H1 (cell line): ENCODE measurements at regions not wholly inside any gene's neighbourhood (a gene's known extent, or its start where the extent isn't known, plus 50 kb on each side); places are given as distances from the start of the nearest gene placed in this dataset.

ENCODE experiments used
- CTCF ChIA-PET: fragments of 300-600 bp; sonication (Branson Sonifier 250); formaldehyde crosslinking; loops from one replicate; lab custom pipeline; 2021; ENCODE audit not compliant: partially characterized antibody; lab: Charles Lee
- POLR2A ChIA-PET: fragments of 300-600 bp; sonication (Branson Sonifier 250); formaldehyde crosslinking; loops from one replicate; lab custom pipeline; 2021; ENCODE audit warnings: inconsistent platforms; ENCODE audit not compliant: partially characterized antibody; lab: Charles Lee
- DNase-seq, 2 experiments: peaks; one replicate each; pipeline versions ENCODE4 v3.0.0 to v3.0.0-alpha.2; 2010 to 2022; ENCODE audit warnings: low spot score in 2 of 2, low read depth in 1 of 2, mixed read lengths in 1 of 2
- FAIRE-seq: peaks from 2 replicates; lab custom pipeline; 2011; peaks lifted over from hg19 to GRCh38; lab: Jason Lieb, UNC
- H2AFZ ChIP-seq: 2 replicates; pipeline ENCODE4 v1.8.1; 2012; ENCODE audit warnings: low read length, inconsistent platforms
- H2AK5ac ChIP-seq: 2 replicates; pipeline ENCODE4 v1.6.1; 2013; ENCODE audit warnings: low read depth, low read length
- H2BK120ac ChIP-seq: replicated peaks from 2 replicates; pipeline ENCODE3; 2013; ENCODE audit warnings: low read depth, low read length, inconsistent platforms
- H2BK12ac ChIP-seq: 2 replicates; pipeline ENCODE4 v1.6.1; 2013; ENCODE audit warnings: low read depth, low read length
- H2BK15ac ChIP-seq: 2 replicates; pipeline ENCODE4 v1.6.1; 2013; ENCODE audit warnings: low read length
- H2BK20ac ChIP-seq: 2 replicates; pipeline ENCODE4 v1.6.1; 2013; ENCODE audit warnings: low read length
- H2BK5ac ChIP-seq: 2 replicates; pipeline ENCODE4 v1.6.1; 2013; ENCODE audit warnings: low read depth, low read length
- H3K14ac ChIP-seq: 2 replicates; pipeline ENCODE4 v1.6.1; 2013; ENCODE audit warnings: inconsistent platforms; ENCODE audit not compliant: insufficient read length
- H3K18ac ChIP-seq: 2 replicates; pipeline ENCODE4 v1.6.1; 2013; ENCODE audit warnings: low read length; ENCODE audit errors: extremely low read depth
- H3K23ac ChIP-seq: 2 replicates; pipeline ENCODE4 v1.6.1; 2013; ENCODE audit warnings: inconsistent platforms; ENCODE audit not compliant: insufficient read length
- H3K23me2 ChIP-seq: 2 replicates; pipeline ENCODE4 v1.6.1; 2013; ENCODE audit warnings: low read depth, low read length
- H3K27ac ChIP-seq: 2 replicates; pipeline ENCODE4 v1.6.1; 2011; ENCODE audit warnings: low read depth, low read length, inconsistent platforms
- H3K27me3 ChIP-seq, 4 experiments: replicated peaks in 1 of 4; 1 replicate in 1 of 4; 2 replicates in 3 of 4; pipeline versions ENCODE4 v1.6.1 to v1.8.1; 2011 to 2013; ENCODE audit warnings: low read length in 3 of 4, mild to moderate bottlenecking in 3 of 4, inconsistent platforms in 2 of 4, mixed read lengths in 2 of 4, moderate library complexity in 1 of 4; ENCODE audit not compliant: control insufficient read depth in 3 of 4, insufficient read depth in 3 of 4; ENCODE audit errors: extremely low read depth in 1 of 4
- H3K36me3 ChIP-seq, 4 experiments: 2 replicates each; pipeline versions ENCODE4 v1.6.1 to v1.8.1; 2011 to 2013; ENCODE audit warnings: mild to moderate bottlenecking in 4 of 4, low read length in 3 of 4, moderate library complexity in 2 of 4, control low read depth in 1 of 4, inconsistent platforms in 1 of 4; ENCODE audit not compliant: insufficient read depth in 4 of 4, control insufficient read depth in 2 of 4
- H3K4ac ChIP-seq: replicated peaks from 2 replicates; pipeline ENCODE3; 2013; ENCODE audit warnings: low read length, low read depth, mixed read lengths, inconsistent platforms; ENCODE audit not compliant: insufficient read length
- H3K4me1 ChIP-seq, 4 experiments: replicated peaks in 1 of 4; 1 replicate in 1 of 4; 2 replicates in 3 of 4; pipeline versions ENCODE4 v1.6.1 to v1.8.1; 2011 to 2013; ENCODE audit warnings: low read length in 3 of 4, inconsistent platforms in 2 of 4, mixed read lengths in 1 of 4; ENCODE audit not compliant: insufficient read depth in 4 of 4, control insufficient read depth in 3 of 4
- H3K4me2 ChIP-seq, 2 experiments: 2 replicates each; pipeline versions ENCODE4 v1.6.1 to v1.8.1; 2011 to 2013; ENCODE audit warnings: low read depth in 2 of 2, low read length in 2 of 2, control low read depth in 1 of 2, inconsistent platforms in 1 of 2, mild to moderate bottlenecking in 1 of 2; ENCODE audit not compliant: insufficient read depth in 1 of 2
- H3K4me3 ChIP-seq, 4 experiments: fragments of 200-600, 300-600 bp in 1 of 4; sonication (generic), shearing (Covaris generic), sonication (Bioruptor Twin) in 1 of 4; 2 replicates each; pipeline versions ENCODE4 v1.5.1 to v1.8.1; 2011 to 2016; ENCODE audit warnings: low read length in 4 of 4, low read depth in 3 of 4, control low read depth in 2 of 4, inconsistent platforms in 2 of 4, mild to moderate bottlenecking in 2 of 4, mixed read lengths in 1 of 4, moderate library complexity in 1 of 4; ENCODE audit not compliant: insufficient read depth in 2 of 4; ENCODE audit errors: extremely low read depth in 1 of 4
- H3K56ac ChIP-seq: replicated peaks from 2 replicates; pipeline ENCODE3; 2013; ENCODE audit warnings: low read depth, mild to moderate bottlenecking, mixed read lengths, low read length, inconsistent platforms; ENCODE audit not compliant: insufficient read length
- H3K79me1 ChIP-seq: 2 replicates; pipeline ENCODE4 v1.6.1; 2013; ENCODE audit warnings: low read depth, low read length, control low read depth
- H3K79me2 ChIP-seq, 2 experiments: 2 replicates each; pipeline versions ENCODE4 v1.6.1 to v1.8.1; 2012 to 2013; ENCODE audit warnings: low read length in 2 of 2, mild to moderate bottlenecking in 2 of 2, inconsistent platforms in 1 of 2; ENCODE audit not compliant: insufficient read depth in 2 of 2, control insufficient read depth in 1 of 2
- H3K9ac ChIP-seq, 4 experiments: replicated peaks in 1 of 4; 1 replicate in 1 of 4; 2 replicates in 3 of 4; pipeline versions ENCODE4 v1.6.1 to v1.8.1; 2011 to 2013; ENCODE audit warnings: low read depth in 3 of 4, low read length in 3 of 4, control low read depth in 2 of 4, mild to moderate bottlenecking in 2 of 4, moderate library complexity in 2 of 4, inconsistent platforms in 1 of 4; ENCODE audit errors: extremely low read depth in 1 of 4
- H3K9me3 ChIP-seq, 2 experiments: 2 replicates each; pipeline versions ENCODE4 v1.6.1 to v1.8.1; 2012 to 2013; ENCODE audit warnings: mild to moderate bottlenecking in 2 of 2, moderate library complexity in 2 of 2, control low read depth in 1 of 2, inconsistent platforms in 1 of 2, low read depth in 1 of 2, low read length in 1 of 2, mixed read lengths in 1 of 2; ENCODE audit not compliant: insufficient read depth in 2 of 2
- H4K20me1 ChIP-seq, 2 experiments: replicated peaks in 1 of 2; 2 replicates each; pipeline versions ENCODE3 to v1.8.1; 2011 to 2013; ENCODE audit warnings: inconsistent platforms in 2 of 2, low read length in 2 of 2, mild to moderate bottlenecking in 1 of 2; ENCODE audit not compliant: insufficient read depth in 2 of 2, control insufficient read depth in 1 of 2
- H4K5ac ChIP-seq: 2 replicates; pipeline ENCODE4 v1.6.1; 2013; ENCODE audit warnings: low read length, low read depth, mixed read lengths, inconsistent platforms; ENCODE audit not compliant: insufficient read length
- H4K8ac ChIP-seq: 2 replicates; pipeline ENCODE4 v1.8.0; 2013; ENCODE audit warnings: mild to moderate bottlenecking, moderate library complexity, low read length, inconsistent platforms; ENCODE audit not compliant: insufficient read depth; ENCODE audit errors: extremely low read depth
- H4K91ac ChIP-seq: replicated peaks from 2 replicates; pipeline ENCODE3; 2013; ENCODE audit warnings: low read length, mixed read lengths, inconsistent platforms; ENCODE audit not compliant: insufficient read length
- BACH1 ChIP-seq: IDR thresholded peaks from 2 replicates; pipeline ENCODE4 v1.6.1; 2012; ENCODE audit warnings: low read length, improper control_type of control experiment
- CBX8 ChIP-seq: fragments of 300-800, 300-1000 bp; sonication (generic); IDR thresholded peaks from 2 replicates; pipeline ENCODE4 v1.7.1; 2016; ENCODE audit warnings: low read depth, low read length, borderline replicate concordance
- EZH2 ChIP-seq: fragments of 200-600 bp; sonication (generic); IDR thresholded peaks from 2 replicates; pipeline ENCODE4 v1.7.1; 2012; ENCODE audit warnings: low read depth, mild to moderate bottlenecking, moderate library complexity, low read length, inconsistent platforms; ENCODE audit not compliant: severe bottlenecking
- GABPA ChIP-seq: IDR thresholded peaks from 2 replicates; pipeline ENCODE4 v1.6.1; 2011; ENCODE audit warnings: mild to moderate bottlenecking, low read length, moderate library complexity, borderline replicate concordance; ENCODE audit not compliant: insufficient read depth
- HDAC6 ChIP-seq: IDR thresholded peaks from one replicate; pipeline ENCODE4 v1.7.1; 2012; ENCODE audit warnings: low read depth, mild to moderate bottlenecking, inconsistent platforms, low read length, moderate library complexity
- NRF1 ChIP-seq: IDR thresholded peaks from 2 replicates; pipeline ENCODE4 v1.6.1; 2011; ENCODE audit warnings: mild to moderate bottlenecking, low read depth, low read length, improper control_type of control experiment
- TAF1 ChIP-seq: IDR thresholded peaks from 2 replicates; pipeline ENCODE4 v1.6.1; 2011; ENCODE audit warnings: mild to moderate bottlenecking, low read depth, low read length
- TAF7 ChIP-seq: optimal IDR thresholded peaks from 2 replicates; pipeline ENCODE3; 2011; ENCODE audit warnings: low read depth, mild to moderate bottlenecking, inconsistent platforms, low read length, moderate library complexity, borderline replicate concordance
- TEAD4 ChIP-seq: IDR thresholded peaks from 2 replicates; pipeline ENCODE4 v1.6.1; 2012; ENCODE audit warnings: low read depth, low read length, inconsistent platforms, mixed read lengths
- ZNF274 ChIP-seq: IDR thresholded peaks from 2 replicates; pipeline ENCODE4 v1.7.0; 2012; ENCODE audit warnings: low read length, borderline replicate concordance; ENCODE audit errors: extremely low read depth
- WGBS, 2 experiments: shearing (Covaris generic) in 1 of 2; methylation state at CpG; one replicate each; pipeline versions ENCODE4 v1.1.6 to v1.1.7; 2013 to 2015; ENCODE audit warnings: low lambda C conversion rate in 2 of 2, mixed read lengths in 2 of 2, inconsistent platforms in 1 of 2, low coverage in 1 of 2, missing lambda C conversion rate in 1 of 2; ENCODE audit not compliant: insufficient replicate concordance in 2 of 2, insufficient coverage in 1 of 2, insufficient read length in 1 of 2; ENCODE audit errors: extremely low coverage in 1 of 2, missing lambda C conversion rate in 1 of 2; 5-methylcytosine and 5-hydroxymethylcytosine counted together
- TF ChIP-seq, protein P1 (sequence below): IDR thresholded peaks from 2 replicates; pipeline ENCODE4 v1.6.1; 2011; ENCODE audit warnings: low read depth, mild to moderate bottlenecking, low read length; ENCODE audit not compliant: insufficient read depth

DNA sequence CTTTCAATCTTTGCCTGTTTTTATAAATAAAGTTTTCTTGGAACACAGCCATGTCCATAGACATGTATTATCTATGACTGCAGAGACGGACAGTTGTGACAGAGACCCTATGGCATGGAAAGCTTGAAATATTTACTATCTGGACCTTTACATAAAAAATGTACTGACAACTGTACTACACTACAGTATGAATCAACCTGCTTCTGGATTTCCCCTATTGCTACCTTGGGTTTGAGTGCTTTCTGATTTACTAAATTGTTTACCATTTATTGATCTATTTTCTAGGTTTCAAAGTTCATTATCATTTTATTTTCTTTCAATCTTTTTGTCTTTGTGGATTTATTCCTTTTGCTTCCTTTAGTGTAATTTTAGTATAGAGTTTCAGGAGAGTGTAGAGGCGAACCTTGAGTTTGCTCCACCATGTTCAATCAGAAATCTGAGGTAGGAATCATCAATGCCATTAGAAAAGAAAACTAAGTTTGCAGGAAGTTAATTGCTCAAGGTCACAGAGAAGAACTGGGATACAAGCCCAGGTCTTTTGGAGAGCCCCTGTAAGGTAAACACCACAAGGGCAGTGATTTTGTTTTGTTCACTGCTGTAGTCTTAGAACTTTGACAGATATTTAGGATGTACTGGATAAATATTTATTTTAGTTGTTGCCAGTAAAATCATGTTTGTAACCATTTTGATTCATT, 352.8 kb upstream of the SYNCRIP start:
- no peak overlapping the region for H3K14ac ChIP-seq
- no peak overlapping the region for H3K27ac ChIP-seq
- H3K4ac ChIP-seq: no peak overlapping the region
- TF ChIP-seq NRF1: no peak
- TF ChIP-seq, protein P1, sequence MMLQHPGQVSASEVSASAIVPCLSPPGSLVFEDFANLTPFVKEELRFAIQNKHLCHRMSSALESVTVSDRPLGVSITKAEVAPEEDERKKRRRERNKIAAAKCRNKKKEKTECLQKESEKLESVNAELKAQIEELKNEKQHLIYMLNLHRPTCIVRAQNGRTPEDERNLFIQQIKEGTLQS: no peak
- no peak for TF ChIP-seq TAF1
- TF ChIP-seq CBX8: no peak
- no peak for TF ChIP-seq GABPA
- TF ChIP-seq HDAC6: no peak
- TF ChIP-seq TEAD4: no peak
- TF ChIP-seq ZNF274: no peak
- no peak for TF ChIP-seq BACH1
- TF ChIP-seq EZH2: no peak
- TF ChIP-seq TAF7: no peak
- H4K20me1 ChIP-seq: no peaks in the 10 kb centered on the region
- no peak overlapping the region for H3K4me3 ChIP-seq
- H4K8ac ChIP-seq: no peak overlapping the region
- no peak overlapping the region for H4K5ac ChIP-seq
- no peak overlapping the region for H3K4me2 ChIP-seq
- no peak overlapping the region for H4K91ac ChIP-seq
- WGBS, 2 experiments: 83% methylated on average over 2 of the region's 2 CpGs; no CpG with 5 or more reads in 1 of the 2 experiments
- H2BK120ac ChIP-seq: no peak overlapping the region
- DNase-seq (no peak), FAIRE-seq (no peak)
- H3K9ac ChIP-seq: no peak overlapping the region
- no peaks in the 10 kb centered on the region for H3K36me3 ChIP-seq
- H2BK15ac ChIP-seq: no peak overlapping the region
- H3K23me2 ChIP-seq: no peaks in the 10 kb centered on the region
- no peak overlapping the region for H3K23ac ChIP-seq
- POLR2A ChIA-PET: no interaction called here
- H2BK20ac ChIP-seq: no peak overlapping the region
- no peaks in the 10 kb centered on the region for H3K27me3 ChIP-seq
- no peak overlapping the region for H3K18ac ChIP-seq
- H2AFZ ChIP-seq: no peak overlapping the region
- no peak overlapping the region for H3K56ac ChIP-seq
- H3K4me1 ChIP-seq: no peaks in the 10 kb centered on the region
- H3K9me3 ChIP-seq: no peaks in the 10 kb centered on the region; a peak in 1 of 4 replicates
- CTCF ChIA-PET: no interaction called here
- no peaks in the 10 kb centered on the region for H3K79me1 ChIP-seq
- no peak overlapping the region for H2BK5ac ChIP-seq
- H3K79me2 ChIP-seq: no peaks in the 10 kb centered on the region
- H2BK12ac ChIP-seq: no peak overlapping the region
- H2AK5ac ChIP-seq: no peak overlapping the region
